NK-92 treated with Interleukin-12 subunit alpha and Interleukin-12 subunit beta, amount 100 ng/mL, for 24 hours (cell line): ENCODE measurements at regions not wholly inside any gene's neighbourhood (a gene's known extent, or its start where the extent isn't known, plus 50 kb on each side); places are given as distances from the start of the nearest gene placed in this dataset.
"Not testable (repeated sequence)": the region's sequence is repeated elsewhere in the genome, so short reads cannot be mapped to it uniquely, and the experiment has no call there.

ENCODE experiments used
- DNase-seq: peaks from one replicate; lab custom pipeline; 2025; lab: John Stamatoyannopoulos, UW

DNA sequence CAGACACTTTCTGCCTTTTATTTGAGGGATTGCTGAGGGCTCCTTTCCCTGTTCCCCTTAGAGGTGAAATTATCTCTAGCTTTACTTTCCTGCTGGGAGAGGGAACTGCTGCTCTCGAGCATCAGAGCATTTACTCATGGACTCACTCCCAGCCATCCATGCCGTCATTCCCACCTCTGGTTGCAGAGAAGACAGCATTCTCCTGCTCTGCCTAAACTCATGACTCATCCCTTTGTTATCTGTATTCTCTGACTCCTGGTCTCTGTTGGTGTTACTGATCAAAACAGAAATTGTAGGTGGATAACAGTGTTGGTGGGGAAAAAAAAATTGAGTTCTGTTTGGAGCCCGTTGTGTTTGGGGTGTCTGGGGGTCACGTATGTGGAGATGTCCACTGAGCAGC, 159.3 kb downstream of the TTC8 start:
- DNase-seq: no peak

DNA sequence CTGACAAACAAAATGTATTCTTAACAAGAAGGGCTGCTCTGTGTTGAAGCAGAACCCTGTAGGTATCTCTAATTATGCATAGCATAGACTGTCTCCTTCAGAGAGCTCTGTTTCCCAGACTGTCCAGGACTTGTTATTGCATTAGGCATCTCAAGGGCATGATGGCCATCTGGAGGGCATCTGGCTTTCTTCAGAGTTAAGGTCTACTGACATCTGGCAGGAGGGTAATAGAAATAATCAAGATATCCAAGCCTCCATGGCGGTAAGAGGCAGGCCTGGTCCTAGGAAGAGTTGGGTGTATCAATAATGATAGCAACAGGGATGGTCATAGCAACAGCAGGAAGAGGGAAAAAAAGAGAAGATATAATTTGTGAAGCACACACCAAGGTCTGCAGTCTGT, 161.2 kb downstream of the TTC8 start:
- no peak for DNase-seq

- no peak for DNase-seq
These were observed 161.8 kb downstream of the TTC8 start for GRCh38 chr14:88986146-88986841.

GRCh38 chr14:88986908-88987307, 162.5 kb downstream of the TTC8 start:
- not testable (repeated sequence) for DNase-seq

GRCh38 chr14:88987516-88987915, 163.1 kb downstream of the TTC8 start:
- no peak for DNase-seq

GRCh38 chr14:88989911-88990310, 165.5 kb downstream of the TTC8 start:
- no peak for DNase-seq

- no peak for DNase-seq
These were observed 166.4 kb downstream of the TTC8 start for GRCh38 chr14:88990856-88991255.

GRCh38 chr14:88992011-88992410, 167.6 kb downstream of the TTC8 start:
- DNase-seq: no peak

- DNase-seq: no peak
These were observed 169.5 kb downstream of the TTC8 start for GRCh38 chr14:88993946-88994345.

- DNase-seq: no peak
These were observed 171.2 kb downstream of the TTC8 start for GRCh38 chr14:88995437-88996198.

GRCh38 chr14:88998027-88998426, 173.6 kb downstream of the TTC8 start:
- no peak for DNase-seq

DNA sequence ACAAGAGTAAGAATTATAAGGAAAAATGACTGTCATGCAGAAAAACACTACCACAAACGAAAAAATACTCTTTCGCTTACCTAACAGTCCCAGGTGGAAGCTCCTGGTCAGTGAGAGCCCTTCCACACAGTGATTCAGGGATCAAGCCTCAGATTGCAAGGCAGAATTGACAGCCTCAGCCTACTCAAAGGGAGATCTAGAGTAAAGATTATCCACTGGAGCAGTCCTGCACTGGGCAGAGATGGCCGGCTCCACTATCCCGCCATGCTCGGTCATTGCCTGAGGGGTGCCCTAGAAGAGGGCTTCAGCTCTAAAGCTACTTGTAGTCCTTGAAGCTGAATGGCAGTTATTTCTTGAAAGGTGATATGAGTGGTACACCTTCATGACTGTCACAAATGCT, 174.7 kb downstream of the TTC8 start:
- DNase-seq: no peak

GRCh38 chr14:89000007-89000942, 175.8 kb downstream of the TTC8 start:
- peak; percentile 21 for DNase-seq

DNA sequence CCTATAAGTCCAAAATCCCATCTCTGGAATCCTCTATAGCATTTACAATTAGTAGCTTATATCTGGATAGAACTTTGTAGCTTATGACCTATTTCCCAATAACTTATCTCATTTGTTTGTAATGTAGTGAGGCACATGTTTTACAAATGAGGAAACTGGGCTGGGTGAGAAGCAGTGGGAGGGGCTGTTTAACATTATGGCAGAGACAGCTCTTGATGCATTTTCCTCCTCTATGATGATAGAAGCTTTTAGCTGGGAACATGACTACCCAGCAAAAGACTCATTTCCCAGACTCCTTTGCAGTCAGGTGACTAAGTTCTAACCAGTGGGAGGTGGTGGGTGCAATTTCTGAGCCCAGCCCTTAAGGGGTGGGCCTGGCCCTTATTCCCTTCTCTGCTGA, 179.7 kb downstream of the TTC8 start:
- no peak for DNase-seq

- DNase-seq: no peak
These were observed 183.5 kb downstream of the TTC8 start for GRCh38 chr14:89007906-89008305.

- DNase-seq: no peak
These were observed 187.2 kb downstream of the TTC8 start for GRCh38 chr14:89011355-89012281.

- DNase-seq: no peak
These were observed 188.0 kb downstream of the TTC8 start for GRCh38 chr14:89012282-89013097.

DNA sequence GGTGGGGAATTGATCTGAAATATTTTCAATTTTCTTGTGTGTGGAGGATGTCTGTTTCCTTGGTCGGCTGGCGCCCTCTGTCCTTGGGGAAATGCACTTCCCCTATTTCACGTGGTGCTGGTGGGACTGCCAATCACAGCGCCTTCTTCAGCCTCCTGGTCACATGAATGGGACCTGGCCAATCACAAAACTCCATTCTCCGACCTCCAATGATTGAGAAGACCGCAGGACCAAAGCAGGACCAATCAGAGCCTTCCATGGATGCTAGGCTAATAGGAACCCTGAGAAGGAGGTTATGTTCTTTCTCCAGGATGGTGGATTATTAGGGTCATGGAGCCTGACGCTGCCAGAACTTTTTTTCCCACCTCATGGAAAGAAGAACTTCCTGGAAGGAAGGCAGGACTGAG, 188.7 kb downstream of the TTC8 start:
- DNase-seq: no peak

DNA sequence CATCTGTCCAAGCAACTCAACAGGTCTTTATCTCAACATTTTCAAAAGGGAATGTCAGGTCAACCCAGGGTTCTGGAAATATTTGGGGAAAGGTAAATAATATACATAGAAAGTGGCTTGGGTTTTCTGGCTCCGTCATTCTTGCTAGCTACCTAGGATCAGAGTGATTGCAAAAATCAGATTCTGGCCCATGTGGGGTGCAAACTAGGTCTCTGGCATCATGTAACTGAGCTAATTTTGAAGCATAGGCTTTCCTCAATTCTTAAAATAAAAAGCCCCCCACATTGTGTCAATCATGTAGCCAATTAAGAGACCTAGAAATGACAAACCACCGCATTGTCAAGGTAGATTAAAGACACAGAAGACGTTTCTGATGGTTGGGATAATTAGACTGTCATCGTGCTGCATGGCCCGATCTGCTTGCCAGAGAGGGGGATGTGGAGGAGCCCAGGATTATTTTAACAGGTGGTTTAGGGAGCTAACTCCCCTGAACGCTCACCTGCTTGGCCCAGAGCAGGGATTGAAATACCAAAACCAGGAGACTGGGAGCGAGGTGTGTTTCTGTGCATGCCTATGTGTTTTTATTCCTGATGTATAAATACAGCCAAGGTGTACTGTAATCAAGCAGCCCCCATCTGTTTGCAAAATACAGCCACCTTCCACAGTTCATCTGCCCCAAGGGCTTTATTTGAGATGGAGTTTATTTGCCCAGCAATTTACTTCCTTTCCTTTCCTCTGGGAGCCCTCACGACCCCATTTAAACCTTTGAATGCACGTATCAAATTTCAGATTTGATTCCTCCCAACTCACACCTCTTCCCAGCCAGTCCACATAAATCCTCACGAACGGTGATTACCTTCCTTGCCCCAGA, 189.5 kb downstream of the TTC8 start:
- no peak for DNase-seq

- DNase-seq: no peak
These were observed 190.1 kb downstream of the TTC8 start for GRCh38 chr14:89014569-89014850.
